ENCODE measurements at regions not wholly inside any gene's neighbourhood (a gene's known extent, or its start where the extent isn't known, plus 50 kb on each side); places are given as distances from the start of the nearest gene placed in this dataset.
"Not testable (repeated sequence)": the region's sequence is repeated elsewhere in the genome, so short reads cannot be mapped to it uniquely, and the experiment has no call there.

DNA sequence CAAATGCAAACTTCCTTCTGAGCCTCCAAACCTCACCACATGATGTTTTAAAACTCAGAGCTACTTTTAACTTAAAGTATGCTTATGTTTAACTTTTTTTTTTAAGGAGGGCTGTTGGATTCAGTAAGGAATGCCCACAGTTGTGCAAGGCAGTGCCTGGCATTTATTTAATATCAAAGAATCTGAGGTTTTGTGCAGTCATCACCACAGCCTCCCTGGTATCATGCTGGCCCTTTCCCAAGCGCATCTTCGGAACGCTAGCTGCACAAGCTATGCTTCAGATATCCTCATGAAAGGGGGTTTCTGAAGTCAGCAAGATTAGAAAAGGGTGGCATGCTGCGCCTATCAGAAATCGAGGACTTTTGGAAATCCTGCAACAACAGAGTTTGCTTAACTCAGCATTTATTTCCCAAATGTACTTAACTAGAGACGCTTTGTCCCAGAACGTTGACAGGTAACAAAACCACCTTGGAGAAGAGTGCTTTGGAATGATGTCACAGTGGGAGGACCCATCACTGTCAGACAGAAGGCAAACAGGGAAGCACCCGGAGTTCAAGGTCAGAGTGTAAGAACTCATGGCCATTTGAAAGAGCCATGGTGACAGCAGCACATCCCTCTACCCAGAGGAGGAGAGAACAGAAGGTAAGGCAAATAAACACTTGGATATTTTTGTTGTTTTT lies 120.2 kb upstream of the IGF1R start:
- DNase-seq, result no peak

DNA sequence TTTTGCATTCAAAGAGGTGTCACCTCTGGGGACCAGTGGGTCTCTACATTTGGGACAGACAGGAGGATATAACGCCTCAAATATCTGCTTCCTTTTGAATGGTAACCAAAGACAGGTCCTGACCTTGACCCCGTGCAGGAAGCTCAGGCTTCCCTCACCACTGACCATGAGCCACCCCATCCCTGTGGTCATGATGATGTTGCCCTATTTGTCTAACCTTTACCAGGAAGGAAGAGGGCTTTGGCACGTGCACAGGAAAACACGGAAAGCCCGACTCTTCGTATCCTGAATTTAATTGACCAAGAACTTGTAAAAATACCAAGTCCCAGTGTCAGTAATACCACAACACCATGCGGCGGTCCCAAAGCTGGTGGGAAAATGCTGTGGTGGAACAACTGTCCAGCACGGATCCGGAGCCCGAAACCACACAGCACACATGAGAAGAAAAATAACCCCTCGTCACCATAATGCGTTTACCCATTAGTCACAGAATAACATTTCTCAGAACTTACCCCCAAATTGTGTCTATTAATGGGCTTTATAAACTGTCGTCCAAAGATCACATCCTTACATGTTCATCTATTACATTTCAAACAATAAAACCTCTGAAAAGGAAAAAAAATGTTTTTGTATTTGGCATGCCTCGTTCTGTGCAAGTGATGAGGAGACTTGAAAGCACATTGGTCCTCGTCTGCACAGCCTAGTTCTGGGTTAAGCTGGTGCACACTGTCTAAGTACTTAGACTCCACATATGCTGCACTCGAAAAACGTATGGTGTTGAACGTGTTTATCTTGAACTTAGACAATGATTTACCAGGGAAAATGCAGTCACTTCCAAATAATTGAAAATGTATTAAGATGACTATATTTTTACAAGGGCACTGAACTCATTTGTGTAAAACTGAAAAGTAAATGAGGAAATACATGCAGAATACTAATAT lies 118.9 kb upstream of the IGF1R start:
- DNase-seq, result no peak

DNA sequence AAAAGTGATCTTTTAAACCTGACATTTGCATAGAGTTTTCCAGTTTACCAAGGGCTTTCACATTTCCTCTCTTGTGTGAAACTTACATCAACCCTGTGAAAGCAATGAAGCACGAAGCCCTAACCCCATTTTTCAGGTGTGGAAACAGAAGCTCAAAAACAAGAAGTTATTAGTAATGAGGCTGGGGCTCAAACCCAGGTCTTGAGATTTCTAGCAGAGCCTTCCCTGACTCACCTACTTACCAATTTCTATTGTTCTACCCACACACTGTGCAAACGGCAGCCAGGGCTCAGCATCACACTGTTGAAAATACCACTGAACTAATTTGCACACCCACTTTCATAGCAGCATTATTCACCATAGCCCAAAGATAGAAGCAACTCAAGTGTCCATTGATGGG lies 117.8 kb upstream of the IGF1R start:
- no peak for DNase-seq

DNA sequence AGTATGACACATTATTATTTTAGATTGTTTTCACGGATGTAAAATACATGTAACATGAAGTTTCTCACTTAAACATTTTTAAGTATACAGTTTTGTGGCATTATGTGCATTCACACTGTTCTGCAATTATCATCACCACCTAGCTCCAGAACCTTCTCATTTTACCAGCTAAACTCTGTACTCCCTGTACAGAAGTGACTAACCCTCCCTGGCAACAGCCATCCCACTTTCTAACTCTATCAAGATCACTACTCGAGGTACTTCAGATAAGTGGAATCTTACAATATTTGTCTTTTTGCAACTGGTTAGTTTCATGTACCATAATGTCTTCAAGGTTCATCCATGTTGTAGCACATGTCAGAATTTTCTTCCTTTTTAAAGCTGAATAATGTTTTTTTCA lies 116.3 kb upstream of the IGF1R start:
- DNase-seq, result no peak

DNA sequence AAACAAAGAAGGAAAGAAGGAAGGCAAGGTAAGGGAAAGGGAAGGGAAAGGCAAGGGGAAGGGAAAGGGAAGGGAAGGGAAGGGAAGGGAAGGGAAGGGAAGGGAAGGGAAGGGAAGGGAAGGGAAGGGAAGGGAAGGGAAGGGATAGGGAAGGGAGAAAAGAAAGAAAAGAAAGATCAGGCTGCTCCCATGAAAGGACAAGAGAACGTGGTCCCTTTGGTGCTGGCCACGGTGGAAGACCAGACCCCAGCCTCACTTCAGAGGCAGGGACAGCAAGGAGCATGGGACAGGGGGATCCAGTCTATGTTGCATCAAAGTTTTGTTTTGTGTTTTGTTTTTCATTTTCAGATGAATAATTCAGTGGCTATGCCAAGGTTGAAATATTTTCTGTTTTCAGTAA lies 111.4 kb upstream of the IGF1R start:
- no peak for DNase-seq

DNA sequence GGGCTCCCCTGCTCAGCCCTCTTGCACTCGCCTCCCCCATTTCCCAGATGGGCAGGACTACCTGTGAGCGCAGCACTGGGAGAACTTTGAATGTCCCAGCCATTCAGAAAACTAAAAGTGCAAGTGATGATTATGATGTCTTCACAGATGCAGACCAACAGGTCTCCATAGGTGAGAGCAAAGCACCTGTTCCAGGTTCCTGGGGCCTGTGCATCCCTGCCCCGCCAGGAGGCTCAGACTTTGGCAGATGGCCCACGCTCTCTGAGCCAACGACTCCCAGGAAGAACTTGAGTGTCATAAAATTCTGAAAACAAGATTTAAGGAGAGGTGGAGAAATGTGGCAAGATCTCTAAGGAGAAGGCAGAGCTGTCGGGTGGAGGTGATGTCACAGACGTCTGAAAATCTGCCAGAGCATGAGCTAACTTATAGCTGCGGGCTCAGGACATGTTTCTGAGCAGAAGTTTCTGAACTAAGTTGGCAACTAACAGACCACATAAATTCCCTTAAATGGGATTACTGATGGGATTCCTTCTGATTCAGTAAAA lies 110.8 kb upstream of the IGF1R start:
- no peak for DNase-seq

DNA sequence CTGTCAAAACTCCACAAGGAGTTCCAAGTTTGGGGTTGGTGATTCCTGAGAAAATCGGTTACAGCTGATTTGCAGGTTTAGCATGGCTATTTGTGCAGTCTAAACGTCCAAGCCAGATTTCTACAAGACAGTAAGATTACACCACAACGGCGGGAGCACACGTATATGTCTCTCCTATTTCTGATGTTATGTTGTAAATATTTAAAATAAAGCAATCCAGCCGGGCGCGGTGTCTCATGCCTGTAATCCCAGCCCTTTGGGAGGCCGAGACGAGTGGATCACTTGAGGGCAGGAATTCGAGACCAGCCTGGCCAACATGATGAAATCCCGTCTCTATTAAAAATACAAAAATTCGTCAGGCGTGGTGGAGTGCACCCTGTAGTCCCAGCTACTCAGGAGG lies 106.8 kb upstream of the IGF1R start:
- no peak for DNase-seq

DNA sequence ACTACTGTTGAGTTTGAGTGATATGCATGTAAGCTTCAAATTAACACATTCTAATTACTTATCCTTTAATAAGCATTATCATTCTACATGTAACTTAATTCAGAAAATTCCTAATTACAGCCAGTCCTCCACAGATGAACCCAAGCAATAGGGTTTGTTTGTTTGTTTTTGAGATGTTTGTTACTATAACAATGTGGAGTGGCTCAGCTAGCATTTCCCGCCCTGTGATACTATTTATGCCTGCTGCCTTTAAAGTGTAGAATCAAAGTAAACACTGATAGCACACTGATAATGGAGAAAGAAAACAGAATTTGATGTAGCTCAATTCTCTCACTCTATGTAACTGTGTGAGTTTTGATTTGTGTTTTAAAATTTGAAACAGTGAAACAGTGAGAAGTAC lies 105.1 kb upstream of the IGF1R start:
- no peak for DNase-seq

DNA sequence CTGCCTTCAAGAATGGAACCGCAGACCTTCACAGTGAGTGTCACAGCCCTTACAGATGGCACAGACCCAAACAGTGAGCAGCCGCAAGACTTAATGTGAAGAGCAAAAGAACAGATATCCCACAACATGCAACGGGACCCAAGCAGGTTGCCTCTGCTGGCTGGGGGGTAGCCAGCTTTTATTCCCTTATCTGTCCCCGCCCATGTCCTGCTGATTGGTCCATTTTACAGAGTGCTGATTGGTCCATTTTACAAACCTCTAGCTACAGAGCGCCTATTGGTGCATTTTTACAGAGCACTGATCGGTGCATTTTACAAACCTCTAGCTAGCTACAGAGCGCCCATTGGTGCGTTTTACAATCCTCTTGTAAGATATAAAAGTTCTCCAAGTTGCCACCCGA lies 102.0 kb upstream of the IGF1R start:
- no peak for DNase-seq

DNA sequence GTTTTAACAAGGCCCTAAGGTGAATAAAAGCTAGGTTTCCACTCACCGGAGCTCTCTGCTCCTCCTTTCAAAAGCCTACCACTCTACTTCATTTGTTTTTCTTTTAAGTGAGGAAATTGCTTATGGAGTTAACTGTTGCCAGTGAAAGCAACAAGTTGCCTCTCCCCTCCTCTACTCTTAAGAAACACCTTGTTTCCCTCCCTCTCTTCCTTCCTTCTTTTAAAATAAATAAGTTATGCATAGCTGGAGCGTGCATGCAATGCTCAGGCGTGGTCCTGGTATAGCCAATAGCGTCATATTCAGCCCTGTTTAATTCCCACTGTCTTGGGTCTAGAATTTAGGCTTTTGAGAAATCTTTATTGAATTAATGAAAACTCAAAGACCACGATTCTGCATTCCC lies 101.1 kb upstream of the IGF1R start:
- DNase-seq, result no peak

DNA sequence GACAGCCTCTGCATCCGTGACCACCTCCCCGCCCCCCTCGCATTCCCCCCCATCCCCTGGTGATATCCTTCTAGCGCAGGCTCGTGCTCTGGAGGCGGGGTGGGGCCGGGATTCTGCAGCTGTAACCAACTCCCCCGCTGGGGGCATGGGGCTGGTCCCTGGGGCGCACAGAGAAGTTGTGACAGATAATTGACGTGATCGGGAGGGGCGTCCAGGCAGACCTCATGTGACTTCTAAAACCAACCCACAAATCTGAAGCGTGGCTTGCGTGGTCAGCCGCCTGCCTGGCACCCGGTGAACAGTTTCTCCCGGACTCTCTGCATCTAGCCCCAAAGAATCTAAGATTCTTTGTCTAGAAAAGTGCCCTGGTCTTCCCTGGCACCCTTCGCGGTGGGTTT lies 100.6 kb upstream of the IGF1R start:
- no peak for DNase-seq

DNA sequence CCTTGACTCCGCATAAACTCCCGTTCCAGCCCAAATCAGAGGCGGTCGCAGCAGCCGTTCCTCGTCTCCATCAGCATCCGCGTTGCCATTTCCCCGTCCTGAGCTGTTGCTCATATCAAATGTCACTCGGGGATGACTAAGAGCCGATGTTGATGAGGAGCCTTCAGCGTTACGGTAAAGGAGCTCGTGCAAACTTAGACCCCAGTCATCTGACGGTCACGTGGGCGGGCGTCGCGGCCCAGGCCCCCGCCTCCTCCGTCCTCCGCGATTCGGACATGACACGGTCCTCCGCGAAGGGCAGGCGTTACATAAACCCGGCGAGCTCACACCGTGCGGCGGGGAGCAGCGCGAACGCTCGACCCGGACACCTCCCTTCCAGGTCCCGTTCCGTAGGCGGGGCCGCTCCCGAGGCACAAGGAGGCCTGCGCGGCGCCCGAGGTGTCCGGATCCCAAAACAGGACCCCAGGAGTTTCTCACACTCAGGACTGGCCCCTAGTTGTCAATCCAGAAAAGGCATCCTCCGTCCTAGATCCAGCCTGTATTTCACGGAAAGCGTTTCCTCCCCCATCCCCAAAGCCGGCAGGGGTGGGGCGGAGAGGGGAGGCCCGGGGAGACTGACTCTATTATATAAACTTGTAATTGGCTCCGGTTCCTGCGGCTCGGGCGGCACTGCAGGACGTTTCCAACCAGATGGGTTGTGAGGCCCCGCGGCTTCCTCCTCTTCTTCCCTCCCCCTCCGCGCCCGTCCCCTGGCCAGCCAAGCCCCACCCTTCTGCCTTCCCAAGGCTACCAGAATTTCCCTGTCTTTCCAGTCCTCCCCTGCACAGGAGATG lies 100.0 kb upstream of the IGF1R start:
- peak; percentile 53 for DNase-seq

DNA sequence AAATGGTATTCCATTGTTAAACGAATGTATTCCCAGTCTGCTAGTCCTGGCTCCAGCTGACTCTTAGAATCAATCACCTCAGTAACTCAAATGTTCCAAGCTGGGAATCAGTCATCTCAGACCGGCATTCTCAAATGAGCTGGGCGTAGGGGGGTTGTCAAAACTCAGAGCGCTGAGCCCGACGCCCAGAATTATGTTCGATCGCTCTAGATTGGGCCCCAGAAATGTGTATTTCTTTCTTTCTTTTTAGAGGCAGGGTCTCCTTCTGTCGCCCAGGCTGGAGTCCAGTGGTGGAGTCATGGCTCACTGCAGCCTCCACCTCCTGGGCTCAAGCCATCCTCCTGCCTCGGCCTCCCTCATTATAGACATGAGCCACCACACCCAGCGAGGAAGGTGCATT lies 99.3 kb upstream of the IGF1R start:
- no peak for DNase-seq

DNA sequence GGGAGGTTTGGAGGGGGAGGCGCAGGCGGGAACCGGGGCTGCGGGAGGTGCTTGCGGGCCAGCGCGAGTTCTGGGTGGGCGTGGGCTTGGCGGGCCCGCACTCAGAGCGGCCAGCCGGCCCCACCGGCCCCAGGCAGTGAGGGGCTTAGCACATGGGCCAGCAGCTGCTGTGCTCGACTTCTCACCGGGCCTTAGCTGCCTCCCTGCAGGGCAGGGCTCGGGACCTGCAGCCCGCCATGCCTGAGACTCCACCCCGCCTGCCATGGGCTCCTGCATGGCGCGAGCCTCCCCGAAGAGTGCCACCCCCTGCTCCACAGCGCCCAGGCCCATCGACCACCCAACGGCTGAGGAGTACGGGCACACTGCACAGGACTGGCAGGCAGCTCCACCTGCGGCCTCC lies 98.6 kb upstream of the IGF1R start:
- no peak for DNase-seq

DNA sequence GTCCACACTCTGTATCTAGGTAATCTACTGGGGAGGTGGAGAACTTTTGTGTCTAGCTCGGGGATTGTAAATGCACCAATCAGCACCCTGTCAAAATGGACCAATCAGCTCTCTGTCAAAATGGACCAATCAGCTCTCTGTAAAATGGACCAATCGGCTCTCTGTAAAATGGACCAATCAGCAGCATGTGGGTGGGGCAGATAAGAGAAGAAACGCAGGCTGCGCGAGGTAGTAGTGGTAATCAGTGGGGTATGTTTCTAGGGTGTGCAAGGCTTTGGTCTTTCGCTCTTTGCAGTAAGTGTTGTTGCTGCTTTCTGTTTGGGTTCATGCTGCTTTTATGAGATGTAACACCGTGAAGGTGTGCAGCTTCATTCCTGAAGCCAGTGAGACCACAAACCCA lies 98.0 kb upstream of the IGF1R start:
- not testable (repeated sequence) for DNase-seq

DNA sequence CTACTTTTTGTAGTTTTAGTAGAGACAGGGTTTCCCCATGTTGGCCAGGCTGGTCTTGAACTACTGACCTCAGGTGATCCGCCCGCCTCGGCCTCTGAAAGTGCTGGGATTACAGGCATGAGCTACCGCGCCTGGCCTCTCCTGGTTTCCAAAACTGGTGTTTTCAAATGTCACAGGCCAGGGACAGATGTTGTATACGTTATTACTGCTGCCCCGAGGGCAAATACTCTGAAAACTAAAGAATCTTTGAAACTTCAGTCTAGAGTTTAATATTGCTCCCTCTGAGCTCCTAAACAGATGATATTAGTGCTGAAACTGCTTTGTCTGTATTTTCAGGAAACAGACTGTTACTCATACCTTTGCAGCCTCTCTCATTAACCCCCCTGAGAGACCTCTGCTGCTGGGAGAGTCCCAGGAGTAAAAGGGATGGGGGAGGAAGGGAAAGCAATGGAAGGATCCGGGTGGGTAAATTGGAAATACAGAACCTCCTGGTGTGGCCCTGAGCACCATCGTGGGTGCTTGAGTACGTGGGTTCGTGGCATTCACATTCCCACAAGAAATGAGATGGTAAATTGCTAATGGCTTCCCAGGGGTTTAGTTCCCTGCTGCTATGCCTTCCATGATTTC lies 96.3 kb upstream of the IGF1R start:
- no peak for DNase-seq

DNA sequence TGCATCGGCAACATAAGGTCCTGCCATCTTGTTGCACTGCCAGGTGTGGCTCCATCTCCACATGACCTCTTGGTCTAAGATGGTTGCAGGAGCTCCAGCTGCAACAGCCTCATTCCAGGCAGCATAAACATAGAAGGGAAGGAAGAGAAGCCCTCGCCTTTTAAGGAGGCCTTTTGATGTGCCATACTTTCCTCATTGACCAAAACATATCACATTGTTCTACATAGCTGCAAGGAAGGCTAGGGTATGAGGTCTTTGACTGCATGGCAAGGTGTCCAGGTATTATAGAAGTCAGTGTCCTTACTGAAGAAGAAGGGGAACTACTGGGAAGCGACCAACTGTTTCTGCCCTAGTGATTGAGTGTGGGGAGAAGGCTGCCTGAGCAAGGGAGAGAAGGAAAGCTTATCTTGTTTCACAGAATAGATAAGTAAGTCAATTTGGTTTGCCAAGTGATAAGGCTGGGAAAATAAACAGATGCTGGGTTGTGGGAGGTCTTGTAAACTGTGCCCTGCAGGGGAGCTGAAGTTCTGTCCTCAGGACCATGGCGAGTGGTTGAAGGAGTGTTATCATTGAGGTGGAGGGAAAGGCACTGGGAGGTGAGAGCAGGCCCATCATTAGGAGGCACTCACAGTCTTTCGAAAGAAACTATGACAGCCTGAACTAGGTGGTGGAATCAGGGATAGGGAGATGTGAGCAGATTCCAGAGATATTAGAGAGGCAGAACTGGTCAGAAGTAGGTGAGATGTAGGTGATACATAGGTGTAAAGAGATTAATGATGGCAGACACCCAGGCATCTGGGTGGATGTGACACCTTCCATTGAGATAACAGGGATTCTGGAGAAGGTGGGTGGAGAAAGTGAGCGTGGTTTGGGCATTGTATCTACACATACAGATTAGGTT lies 93.8 kb upstream of the IGF1R start:
- no peak for DNase-seq

DNA sequence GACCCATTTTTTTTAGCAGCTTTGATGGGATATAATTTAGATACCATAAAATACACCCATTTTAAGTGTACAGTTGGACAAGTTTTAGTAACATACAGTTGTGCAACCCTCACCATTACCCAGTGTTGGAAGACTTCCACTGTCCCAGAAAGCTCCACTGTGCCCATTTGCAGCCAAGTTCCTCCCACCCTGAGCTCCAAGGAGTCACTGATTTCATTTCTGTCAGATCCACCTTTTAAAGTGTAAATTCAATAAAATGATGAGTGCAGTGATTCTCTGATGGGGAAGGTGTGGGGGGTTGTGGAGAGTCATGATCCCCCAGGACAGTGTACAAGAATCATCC lies 93.2 kb upstream of the IGF1R start:
- DNase-seq, result no peak

DNA sequence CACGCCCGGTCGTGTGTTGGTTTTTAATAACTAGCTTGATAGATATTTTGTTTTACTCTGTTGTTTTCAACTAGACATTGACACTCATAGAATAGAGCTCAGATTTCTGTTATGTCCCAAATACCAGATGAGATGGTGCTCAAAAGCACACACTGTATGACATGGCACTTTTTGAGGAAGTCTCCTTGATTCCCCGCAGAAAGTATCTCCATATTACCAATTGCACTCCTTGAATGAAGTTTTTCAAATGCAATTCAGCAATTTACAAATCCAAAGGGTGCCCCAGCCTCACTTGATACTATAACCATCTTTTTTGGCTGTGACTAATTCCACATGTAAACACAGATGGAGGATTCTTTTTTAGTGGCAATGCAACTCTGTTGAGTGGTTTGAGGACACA lies 92.0 kb upstream of the IGF1R start:
- DNase-seq, result no peak

DNA sequence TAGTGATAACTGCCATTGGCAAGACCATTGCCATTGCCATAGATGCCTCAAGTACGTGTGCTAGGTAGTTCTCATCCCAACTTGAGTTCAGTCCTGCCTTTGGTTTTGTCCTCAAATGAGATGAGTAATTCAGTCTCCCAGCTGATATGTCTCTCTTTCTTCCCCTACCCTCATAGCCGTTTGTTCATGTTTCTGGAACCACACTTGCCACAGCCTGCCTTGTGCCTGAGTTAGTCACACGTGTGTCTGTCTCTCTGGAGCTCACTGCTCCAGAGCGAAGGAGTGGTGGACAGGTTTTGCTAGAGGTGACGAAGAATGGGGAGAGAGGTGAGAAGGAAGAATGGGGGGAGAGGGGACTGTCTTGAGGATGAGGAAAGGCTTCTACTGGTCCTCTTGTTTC lies 88.0 kb upstream of the IGF1R start:
- no peak for DNase-seq

DNA sequence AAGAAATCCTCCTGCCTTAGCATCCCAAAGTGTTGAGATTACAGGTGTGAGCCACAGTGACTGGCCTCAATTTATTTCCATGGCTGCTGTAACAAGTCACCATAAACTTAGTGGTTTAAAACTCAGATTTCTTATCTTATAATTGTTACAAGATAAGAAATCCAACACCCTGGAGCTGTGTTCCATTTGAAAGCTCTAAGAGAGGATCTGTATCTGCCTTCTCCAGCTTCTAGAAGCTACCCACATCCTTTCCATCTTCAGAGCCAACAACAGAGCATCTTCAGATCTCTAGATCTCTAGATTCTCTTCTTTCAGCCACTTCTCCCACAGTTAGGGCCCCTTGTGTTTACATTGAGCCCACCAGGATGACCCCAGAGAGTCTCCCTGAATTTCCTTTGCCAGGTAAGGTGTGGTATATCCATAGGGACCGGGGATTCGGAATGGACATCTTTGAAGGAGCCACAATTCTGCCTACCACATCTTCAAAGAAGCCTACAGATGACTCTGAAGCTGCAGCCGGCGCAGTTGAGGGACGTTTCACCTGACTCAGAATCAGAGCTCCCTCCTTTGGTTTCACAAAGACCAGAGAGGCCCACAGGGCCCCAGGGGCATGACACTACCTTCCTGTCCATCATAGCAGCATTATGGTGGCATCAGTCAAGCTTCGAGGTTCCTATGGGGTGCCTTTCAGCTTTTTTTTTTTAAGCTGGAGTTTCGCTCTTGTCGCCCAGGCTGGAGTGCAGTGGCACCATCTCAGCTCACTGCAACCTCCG lies 87.0 kb upstream of the IGF1R start:
- DNase-seq, result no peak

Measured in activated CD4-positive, CD25-positive, alpha-beta regulatory T cell treated with anti-CD3 and anti-CD28 coated beads, Interleukin-2, amount 50 U/mL, for 72 hours (primary cell).